ENCODE measurements at regions not wholly inside any gene's neighbourhood (a gene's known extent, or its start where the extent isn't known, plus 50 kb on each side); places are given as distances from the start of the nearest gene placed in this dataset.

DNA sequence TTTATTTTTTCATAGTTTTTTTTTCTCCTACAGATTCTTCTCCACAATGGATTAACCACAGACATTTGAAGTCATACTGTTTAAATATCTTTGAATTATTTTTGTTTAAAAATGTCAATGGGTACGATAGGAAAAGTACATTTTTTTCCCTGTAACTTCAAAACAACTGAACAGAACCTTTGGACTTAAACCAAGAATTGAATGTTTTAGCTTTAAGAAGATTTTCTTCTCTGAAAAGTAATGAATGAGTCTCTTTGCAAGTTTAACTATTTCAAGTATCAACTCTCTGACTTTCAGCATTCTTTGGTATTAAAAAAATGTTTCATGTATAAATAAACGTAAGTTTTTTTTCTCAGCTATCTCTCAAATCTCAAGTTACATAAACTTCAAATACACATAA is 364.3 kb downstream of the FBXO8 start:
- no peak for ATAC-seq (ENCODE audit: low FRiP score)
- TF ChIP-seq, protein P1, sequence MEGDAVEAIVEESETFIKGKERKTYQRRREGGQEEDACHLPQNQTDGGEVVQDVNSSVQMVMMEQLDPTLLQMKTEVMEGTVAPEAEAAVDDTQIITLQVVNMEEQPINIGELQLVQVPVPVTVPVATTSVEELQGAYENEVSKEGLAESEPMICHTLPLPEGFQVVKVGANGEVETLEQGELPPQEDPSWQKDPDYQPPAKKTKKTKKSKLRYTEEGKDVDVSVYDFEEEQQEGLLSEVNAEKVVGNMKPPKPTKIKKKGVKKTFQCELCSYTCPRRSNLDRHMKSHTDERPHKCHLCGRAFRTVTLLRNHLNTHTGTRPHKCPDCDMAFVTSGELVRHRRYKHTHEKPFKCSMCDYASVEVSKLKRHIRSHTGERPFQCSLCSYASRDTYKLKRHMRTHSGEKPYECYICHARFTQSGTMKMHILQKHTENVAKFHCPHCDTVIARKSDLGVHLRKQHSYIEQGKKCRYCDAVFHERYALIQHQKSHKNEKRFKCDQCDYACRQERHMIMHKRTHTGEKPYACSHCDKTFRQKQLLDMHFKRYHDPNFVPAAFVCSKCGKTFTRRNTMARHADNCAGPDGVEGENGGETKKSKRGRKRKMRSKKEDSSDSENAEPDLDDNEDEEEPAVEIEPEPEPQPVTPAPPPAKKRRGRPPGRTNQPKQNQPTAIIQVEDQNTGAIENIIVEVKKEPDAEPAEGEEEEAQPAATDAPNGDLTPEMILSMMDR (IDR thresholded peaks at IDR 0.05) = no peak
- DNase-seq (ENCODE audit: low spot score) = no peak

DNA sequence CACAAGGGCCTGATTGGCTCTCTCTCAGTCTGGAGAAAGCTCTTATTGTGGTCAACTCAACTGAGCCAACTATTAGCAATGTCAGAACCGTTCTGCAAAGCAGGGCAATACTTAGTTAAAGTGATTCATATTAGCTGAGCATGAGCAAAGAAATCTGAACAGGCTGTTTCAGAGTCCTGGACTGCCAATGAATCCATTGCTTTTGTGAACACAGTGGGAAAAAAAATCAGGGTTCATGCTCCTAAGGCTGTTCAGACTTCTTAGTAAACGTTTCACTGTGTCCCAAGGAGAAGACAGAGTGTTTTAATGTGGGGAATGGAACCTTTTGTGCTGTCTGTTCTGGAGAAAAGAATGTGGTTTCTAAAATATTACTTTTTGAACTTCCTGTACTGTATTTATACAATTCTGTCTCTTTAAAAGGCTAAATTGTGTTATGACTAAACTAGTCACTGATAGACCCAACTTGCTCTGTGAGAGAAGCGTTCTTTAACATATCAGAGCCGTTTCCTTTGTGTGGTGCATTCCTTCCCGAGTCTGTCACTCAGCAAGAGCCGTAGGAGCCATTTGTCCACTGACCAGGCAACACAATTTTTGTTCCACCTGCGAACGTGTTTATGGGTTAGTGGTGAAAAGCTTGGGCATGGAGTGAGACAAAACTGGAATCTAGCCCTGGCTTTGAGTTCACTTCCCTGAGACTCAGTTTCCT is 366.1 kb downstream of the FBXO8 start:
- DNase-seq (ENCODE audit: low spot score) (no peak), ATAC-seq (ENCODE audit: low FRiP score) (peak; percentile 57)
- TF ChIP-seq, protein P1 (IDR thresholded peaks at IDR 0.05) = no peak

DNA sequence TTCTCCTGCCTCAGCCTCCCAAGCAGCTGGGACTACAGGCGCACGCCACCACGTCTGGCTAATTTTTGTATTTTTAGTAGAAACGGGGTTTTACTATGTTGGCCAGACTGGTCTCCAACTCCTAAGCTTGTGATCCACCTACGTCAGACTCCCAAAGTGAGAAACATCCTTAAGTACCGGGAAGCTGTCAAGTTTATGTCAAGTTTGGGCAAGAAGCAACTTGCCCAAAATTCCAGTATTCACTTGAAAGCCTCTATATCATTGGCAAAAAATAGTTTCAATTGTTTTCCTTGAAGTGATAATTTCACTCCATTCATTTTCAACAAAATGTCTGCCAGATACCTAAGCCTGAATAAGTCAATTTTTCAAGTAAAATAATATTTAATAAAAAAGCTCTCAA is 370.0 kb downstream of the FBXO8 start:
- TF ChIP-seq, protein P1 (IDR thresholded peaks at IDR 0.05) = no peak
- DNase-seq (ENCODE audit: low spot score) (no peak), ATAC-seq (ENCODE audit: low FRiP score) (no peak)

DNA sequence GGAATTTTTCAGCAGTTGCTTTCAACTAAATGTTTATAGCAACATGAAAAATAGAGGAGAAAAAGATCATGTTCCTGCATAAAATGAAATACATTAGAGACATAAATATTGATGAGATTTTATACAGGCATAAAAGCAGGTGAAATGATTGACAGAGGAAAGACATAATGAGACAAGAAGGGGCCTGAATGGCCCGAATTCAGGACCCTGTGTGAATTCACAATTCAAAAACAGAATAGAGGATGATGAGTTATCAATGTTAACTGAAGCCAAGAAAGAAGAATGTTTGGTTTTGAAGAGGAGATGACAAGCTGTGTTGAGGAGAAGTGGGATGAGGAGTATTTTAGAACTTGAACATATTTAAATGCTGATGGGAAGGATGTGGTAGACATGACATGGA is 371.1 kb downstream of the FBXO8 start:
- TF ChIP-seq, protein P1 (IDR thresholded peaks at IDR 0.05) = no peak
- DNase-seq (ENCODE audit: low spot score) (no peak), ATAC-seq (ENCODE audit: low FRiP score) (no peak)

DNA sequence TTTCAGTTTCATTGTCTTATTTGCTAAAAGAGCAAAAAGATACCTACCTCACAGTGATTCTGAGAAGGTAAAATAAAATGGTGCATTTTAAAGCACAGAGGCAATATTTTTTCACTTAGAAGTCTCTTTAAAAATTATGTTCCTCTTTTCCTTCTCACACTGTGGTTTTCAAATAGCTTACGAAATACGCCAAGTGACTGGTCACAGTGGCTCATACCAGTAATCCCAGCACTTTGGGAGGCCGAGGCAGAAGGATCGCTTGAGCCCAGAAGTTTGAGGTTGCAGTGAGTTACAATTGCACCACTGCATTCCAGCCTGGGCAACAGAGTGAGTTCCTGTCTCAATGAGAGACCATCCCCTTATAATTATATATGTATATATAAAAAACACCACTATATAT is 372.6 kb downstream of the FBXO8 start:
- TF ChIP-seq, protein P1 (IDR thresholded peaks at IDR 0.05) = no peak
- ATAC-seq (ENCODE audit: low FRiP score) = no peak
- no peak for DNase-seq (ENCODE audit: low spot score)

DNA sequence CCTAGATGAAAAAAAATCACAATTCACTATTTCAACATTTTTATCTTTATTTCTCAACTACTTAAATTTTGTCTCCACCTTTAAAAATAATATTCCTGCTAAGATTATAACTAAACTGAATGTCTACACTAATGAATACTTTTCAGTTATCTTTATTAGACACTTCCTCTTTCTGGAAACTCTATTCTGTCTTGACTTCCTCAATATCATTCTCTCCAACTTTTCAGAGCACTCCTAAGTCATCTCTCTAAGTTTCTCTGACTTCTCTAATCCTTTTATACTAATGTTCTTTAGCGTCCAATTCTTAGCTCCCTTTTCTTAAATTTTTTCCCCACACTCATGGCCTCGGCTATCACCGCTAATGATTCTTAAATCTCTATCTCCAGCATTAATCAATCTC is 374.2 kb downstream of the FBXO8 start:
- DNase-seq (ENCODE audit: low spot score) (no peak), ATAC-seq (ENCODE audit: low FRiP score) (no peak)
- TF ChIP-seq, protein P1 (IDR thresholded peaks at IDR 0.05) = no peak

DNA sequence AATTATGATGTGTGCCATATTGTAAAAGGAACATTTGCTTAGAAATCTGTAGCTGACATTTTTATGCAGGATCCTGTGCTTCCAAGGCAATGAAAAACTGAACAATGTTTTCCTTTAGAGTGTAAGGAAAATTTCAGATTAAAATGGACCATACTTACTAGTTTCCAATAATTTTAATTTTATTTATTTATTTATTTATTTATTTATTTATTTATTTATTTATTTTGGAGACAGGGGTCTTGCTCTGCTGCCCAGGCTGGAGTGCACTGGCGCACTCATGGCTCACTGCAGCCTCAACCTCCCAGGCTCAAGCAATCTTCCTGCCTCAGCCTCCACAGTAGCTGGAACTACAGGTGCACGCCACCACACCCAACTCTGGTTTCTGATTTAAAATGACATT is 369.8 kb upstream of the HAND2 start:
- ATAC-seq (ENCODE audit: low FRiP score) (no peak), DNase-seq (ENCODE audit: low spot score) (no peak)
- TF ChIP-seq, protein P1 (IDR thresholded peaks at IDR 0.05) = no peak

Data from omental fat pad (tissue), 3 donors.